HCT116 (cell line): ENCODE measurements at regions not wholly inside any gene's neighbourhood (a gene's known extent, or its start where the extent isn't known, plus 50 kb on each side); places are given as distances from the start of the nearest gene placed in this dataset.
A peak's percentile ranks its signal among the peaks of the same experiment; 100 is the strongest.

Experiments
- ATAC-seq: fragments of 200-7000 bp; cut with Tn5 transposase; 2 replicates; pipeline ENCODE4 v1.9.1; 2020; ENCODE audit warnings: mild to moderate bottlenecking, moderate library complexity
- BruUV-seq: library from RNA; stranded (reverse); fragments of 400-500 nt; replicated peaks from 2 replicates; lab custom pipeline; 2021; lab: Mats Ljungman, UMichigan
- CTCF ChIA-PET: fragments of 300-600 bp; sonication (Branson Sonifier 250); formaldehyde crosslinking; loops from one replicate; lab custom pipeline; 2021; ENCODE audit warnings: antibody characterized with exemption; lab: Charles Lee
- POLR2A ChIA-PET: fragments of 300-600, 350-600 bp; sonication (Branson Sonifier 250); formaldehyde crosslinking; loops from one replicate; lab custom pipeline; 2021; ENCODE audit warnings: antibody characterized with exemption; lab: Charles Lee
- RAD21 ChIA-PET, 2 experiments: fragments of 300-600 bp; sonication (Branson Sonifier 250); formaldehyde crosslinking; loops; one replicate each; lab custom pipeline; 2023; ENCODE audit warnings: low total read pairs in 2 of 2; ENCODE audit not compliant: uncharacterized antibody in 2 of 2, unreplicated experiment in 2 of 2, low non-redundant PET in 1 of 2; lab: Charles Lee
- DNase-seq: peaks from one replicate; pipeline ENCODE4 v3.0.0-alpha.2; 2010; ENCODE audit warnings: low read depth, low spot score
- H2AFZ ChIP-seq: fragments of 200-600 bp; shearing (Covaris generic), sonication (generic); 2 replicates; pipeline ENCODE4 v1.6.1; 2017; ENCODE audit warnings: low read depth, mixed run types, mixed read lengths, antibody characterized with exemption, low read length; ENCODE audit not compliant: poor library complexity, severe bottlenecking
- H3K27ac ChIP-seq: 2 replicates; pipeline ENCODE4 v1.5.1; 2012; ENCODE audit warnings: low read depth, low read length
- H3K27me3 ChIP-seq: fragments of 200-600 bp; sonication (generic); 2 replicates; pipeline ENCODE4 v1.6.1; 2016; ENCODE audit warnings: mixed run types, low read length, mixed read lengths; ENCODE audit not compliant: insufficient read depth
- H3K36me3 ChIP-seq, 2 experiments: fragments of 200-500 bp in 1 of 2; fragments of 200-600 bp in 1 of 2; sonication (Bioruptor generic) in 1 of 2; sonication (generic) in 1 of 2; 2 replicates each; pipeline versions ENCODE4 v1.5.1 to v1.6.1; 2014 to 2016; ENCODE audit warnings: low read length in 2 of 2, inconsistent platforms in 1 of 2, mixed read lengths in 1 of 2, mixed run types in 1 of 2; ENCODE audit not compliant: insufficient read depth in 2 of 2, control insufficient read depth in 1 of 2
- H3K4me1 ChIP-seq, 2 experiments: fragments of 200-600 bp in 1 of 2; sonication (generic) in 1 of 2; 2 replicates each; pipeline versions ENCODE4 v1.5.1 to v1.6.1; 2012 to 2017; ENCODE audit warnings: low read length in 2 of 2, inconsistent platforms in 1 of 2, mild to moderate bottlenecking in 1 of 2, mixed read lengths in 1 of 2, mixed run types in 1 of 2, moderate library complexity in 1 of 2; ENCODE audit not compliant: insufficient read depth in 2 of 2, control insufficient read depth in 1 of 2
- H3K4me2 ChIP-seq: fragments of 200-600 bp; sonication (generic); 2 replicates; pipeline ENCODE4 v1.6.1; 2017; ENCODE audit warnings: mixed run types, low read length, mixed read lengths
- H3K4me3 ChIP-seq, 2 experiments: fragments of 200-600 bp in 1 of 2; sonication (generic) in 1 of 2; replicated peaks in 1 of 2; 2 replicates each; pipeline ENCODE4 v1.5.1; 2011 to 2016; ENCODE audit warnings: low read length in 2 of 2, control low read depth in 1 of 2, low read depth in 1 of 2, mild to moderate bottlenecking in 1 of 2, mixed read lengths in 1 of 2, mixed run types in 1 of 2
- H3K79me2 ChIP-seq: fragments of 200-600 bp; sonication (generic); 2 replicates; pipeline ENCODE4 v1.6.1; 2017; ENCODE audit warnings: mild to moderate bottlenecking, mixed run types, low read length, moderate library complexity, mixed read lengths; ENCODE audit not compliant: insufficient read depth
- H3K9ac ChIP-seq: fragments of 200-600 bp; sonication (generic); 2 replicates; pipeline ENCODE4 v1.6.1; 2016; ENCODE audit warnings: low read length, mixed read lengths
- H3K9me2 ChIP-seq: fragments of 200-600 bp; sonication (generic), shearing (Covaris generic); 2 replicates; pipeline ENCODE4 v1.6.1; 2017; ENCODE audit warnings: mixed run types, mild to moderate bottlenecking, moderate library complexity; ENCODE audit not compliant: insufficient read depth
- H3K9me3 ChIP-seq, 2 experiments: fragments of 200-500 bp in 1 of 2; fragments of 200-600 bp in 1 of 2; sonication (Bioruptor generic) in 1 of 2; sonication (generic) in 1 of 2; 2 replicates each; pipeline ENCODE4 v1.6.1; 2014 to 2017; ENCODE audit warnings: low read length in 2 of 2, mixed read lengths in 2 of 2, inconsistent platforms in 1 of 2, low read depth in 1 of 2, mild to moderate bottlenecking in 1 of 2, mixed run types in 1 of 2, moderate library complexity in 1 of 2; ENCODE audit not compliant: control insufficient read depth in 1 of 2, insufficient read depth in 1 of 2
- H4K20me1 ChIP-seq: fragments of 200-600 bp; sonication (generic), shearing (Covaris generic); 2 replicates; pipeline ENCODE4 v1.6.1; 2017; ENCODE audit warnings: mixed run types, mild to moderate bottlenecking, moderate library complexity; ENCODE audit not compliant: insufficient read depth
- CBX3 ChIP-seq: IDR thresholded peaks from 2 replicates; pipeline ENCODE4 v1.6.1; 2012; ENCODE audit warnings: low read depth
- CEBPB ChIP-seq: IDR thresholded peaks from 2 replicates; pipeline ENCODE4 v1.6.1; 2012; ENCODE audit warnings: low read depth
- EGR1 ChIP-seq: IDR thresholded peaks from 2 replicates; pipeline ENCODE4 v1.6.1; 2012; ENCODE audit warnings: low read depth
- ELF1 ChIP-seq: IDR thresholded peaks from 2 replicates; pipeline ENCODE4 v1.6.1; 2012; ENCODE audit warnings: low read depth, borderline replicate concordance
- EZH2 ChIP-seq: fragments of 200-600 bp; sonication (generic); IDR thresholded peaks from 2 replicates; pipeline ENCODE4 v1.6.1; 2017; ENCODE audit warnings: antibody characterized with exemption, mixed run types
- REST ChIP-seq: IDR thresholded peaks from 2 replicates; pipeline ENCODE4 v1.6.1; 2012; ENCODE audit warnings: low read depth
- SRF ChIP-seq: IDR thresholded peaks from 2 replicates; pipeline ENCODE4 v1.6.1; 2012; ENCODE audit warnings: low read depth
- YY1 ChIP-seq: IDR thresholded peaks from 2 replicates; pipeline ENCODE4 v1.6.1; 2011; ENCODE audit warnings: low read length, low read depth, moderate library complexity, mild to moderate bottlenecking; ENCODE audit not compliant: insufficient replicate concordance; ENCODE audit errors: extremely low read depth
- ZFX ChIP-seq: fragments of 450-650 bp; IDR thresholded peaks from 2 replicates; pipeline ENCODE4 v1.6.1; 2017
- intact Hi-C: fragments of 100-400 bp; cut with micrococcal nuclease; formaldehyde crosslinking; loops from 2 replicates; pipeline ENCODE4 v1.10.0; 2022
- TF ChIP-seq, protein P1 (sequence below): IDR thresholded peaks from 2 replicates; pipeline ENCODE4 v1.6.1; 2012
- TF ChIP-seq, protein P2 (sequence below): IDR thresholded peaks from 2 replicates; pipeline ENCODE4 v1.6.1; 2011; ENCODE audit warnings: mild to moderate bottlenecking, low read length, moderate library complexity; ENCODE audit not compliant: insufficient replicate concordance; ENCODE audit errors: extremely low read depth

GRCh38 chr2:236661061-236661761, 91.6 kb downstream of the ACKR3 start:
- Histone ChIP-seq H3K79me2 (no peaks in the 10 kb centered on the region), H3K4me1 (peaks cover 0 to 4% of the 10 kb centered on the region in 2 experiments; a peak in 3 of 4 replicates), H3K9me3 (no peaks in the 10 kb centered on the region), H2AFZ (no peak overlapping the region), H3K27ac (no peak overlapping the region), H3K9ac (no peak overlapping the region), H3K4me3 (no peak overlapping the region), H3K4me2 (no peak overlapping the region), H4K20me1 (no peaks in the 10 kb centered on the region), H3K27me3 (peaks cover 75% of the 10 kb centered on the region), H3K36me3 (no peaks in the 10 kb centered on the region), H3K9me2 (no peaks in the 10 kb centered on the region)
- intact Hi-C loops = no loop called here
- TF ChIP-seq CBX3 (no peak), EZH2 (no peak), EGR1 (no peak), ELF1 (no peak), ZFX (no peak), REST (no peak), SRF (no peak), CEBPB (no peak), YY1 (no peak)
- TF ChIP-seq, protein P1, sequence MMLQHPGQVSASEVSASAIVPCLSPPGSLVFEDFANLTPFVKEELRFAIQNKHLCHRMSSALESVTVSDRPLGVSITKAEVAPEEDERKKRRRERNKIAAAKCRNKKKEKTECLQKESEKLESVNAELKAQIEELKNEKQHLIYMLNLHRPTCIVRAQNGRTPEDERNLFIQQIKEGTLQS = no peak
- TF ChIP-seq, protein P2, sequence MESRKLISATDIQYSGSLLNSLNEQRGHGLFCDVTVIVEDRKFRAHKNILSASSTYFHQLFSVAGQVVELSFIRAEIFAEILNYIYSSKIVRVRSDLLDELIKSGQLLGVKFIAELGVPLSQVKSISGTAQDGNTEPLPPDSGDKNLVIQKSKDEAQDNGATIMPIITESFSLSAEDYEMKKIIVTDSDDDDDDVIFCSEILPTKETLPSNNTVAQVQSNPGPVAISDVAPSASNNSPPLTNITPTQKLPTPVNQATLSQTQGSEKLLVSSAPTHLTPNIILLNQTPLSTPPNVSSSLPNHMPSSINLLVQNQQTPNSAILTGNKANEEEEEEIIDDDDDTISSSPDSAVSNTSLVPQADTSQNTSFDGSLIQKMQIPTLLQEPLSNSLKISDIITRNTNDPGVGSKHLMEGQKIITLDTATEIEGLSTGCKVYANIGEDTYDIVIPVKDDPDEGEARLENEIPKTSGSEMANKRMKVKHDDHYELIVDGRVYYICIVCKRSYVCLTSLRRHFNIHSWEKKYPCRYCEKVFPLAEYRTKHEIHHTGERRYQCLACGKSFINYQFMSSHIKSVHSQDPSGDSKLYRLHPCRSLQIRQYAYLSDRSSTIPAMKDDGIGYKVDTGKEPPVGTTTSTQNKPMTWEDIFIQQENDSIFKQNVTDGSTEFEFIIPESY = no peak
- no TSS peak for BruUV-seq
- DNase-seq (no peak), ATAC-seq (peak; percentile 36; the same call in 1 of the 2 replicates)
- ChIA-PET POLR2A (no interaction called here), CTCF (no interaction called here), RAD21 (no interaction called here)
